ENCODE measurements at regions not wholly inside any gene's neighbourhood (a gene's known extent, or its start where the extent isn't known, plus 50 kb on each side); places are given as distances from the start of the nearest gene placed in this dataset.

GRCh38 chr3:84836961-84837360, 121.8 kb upstream of the CADM2 start:
- TF ChIP-seq CTCF (IDR thresholded peaks at IDR 0.05): no peak
- no peak for TF ChIP-seq POLR2A (IDR thresholded peaks at IDR 0.05)
- H3K27ac ChIP-seq: no peak overlapping the region
- H3K4me3 ChIP-seq: no peak overlapping the region
- H3K36me3 ChIP-seq: no peaks in the 10 kb centered on the region
- H3K9me3 ChIP-seq: no peaks in the 10 kb centered on the region
- no peak for DNase-seq
- H3K27me3 ChIP-seq: no peaks in the 10 kb centered on the region
- intact Hi-C loops (cut with DNase I; ENCODE audit: low total_unique reads): no loop called here
- no peaks in the 10 kb centered on the region for H3K4me1 ChIP-seq

GRCh38 chr3:84877092-84877491, 81.7 kb upstream of the CADM2 start:
- Histone ChIP-seq H3K4me3 (no peak overlapping the region), H3K36me3 (no peaks in the 10 kb centered on the region), H3K9me3 (no peaks in the 10 kb centered on the region), H3K27ac (no peak overlapping the region), H3K4me1 (no peaks in the 10 kb centered on the region), H3K27me3 (no peaks in the 10 kb centered on the region)
- no peak for TF ChIP-seq CTCF (IDR thresholded peaks at IDR 0.05)
- TF ChIP-seq POLR2A (IDR thresholded peaks at IDR 0.05): no peak
- intact Hi-C loops (cut with DNase I; ENCODE audit: low total_unique reads): no loop called here
- no peak for DNase-seq

- TF ChIP-seq CTCF (IDR thresholded peaks at IDR 0.05) (no peak), POLR2A (IDR thresholded peaks at IDR 0.05) (no peak)
- intact Hi-C loops (cut with DNase I; ENCODE audit: low total_unique reads): no loop called here
- DNase-seq: no peak
Measured at GRCh38 chr3:84881288-84881687, 77.5 kb upstream of the CADM2 start.

GRCh38 chr3:84885199-84885882, 73.4 kb upstream of the CADM2 start:
- no peak overlapping the region for H3K27ac ChIP-seq
- H3K36me3 ChIP-seq: no peaks in the 10 kb centered on the region
- H3K27me3 ChIP-seq: no peaks in the 10 kb centered on the region
- H3K4me3 ChIP-seq: no peak overlapping the region
- no peak for DNase-seq
- no peaks in the 10 kb centered on the region for H3K4me1 ChIP-seq
- H3K9me3 ChIP-seq: no peaks in the 10 kb centered on the region
- TF ChIP-seq POLR2A (IDR thresholded peaks at IDR 0.05): no peak
- TF ChIP-seq CTCF (IDR thresholded peaks at IDR 0.05): no peak
- intact Hi-C loops (cut with DNase I; ENCODE audit: low total_unique reads): no loop called here

More at GRCh38 chr3:84881288-84881687, 77.5 kb upstream of the CADM2 start:
- Histone ChIP-seq H3K27ac (no peak overlapping the region), H3K4me1 (no peaks in the 10 kb centered on the region), H3K36me3 (no peaks in the 10 kb centered on the region), H3K27me3 (no peaks in the 10 kb centered on the region), H3K4me3 (no peak overlapping the region), H3K9me3 (no peaks in the 10 kb centered on the region)

- intact Hi-C loops (cut with DNase I; ENCODE audit: low total_unique reads): no loop called here
- Histone ChIP-seq H3K27me3 (no peaks in the 10 kb centered on the region), H3K9me3 (no peaks in the 10 kb centered on the region), H3K4me3 (no peak overlapping the region), H3K4me1 (no peaks in the 10 kb centered on the region), H3K27ac (no peak overlapping the region), H3K36me3 (no peaks in the 10 kb centered on the region)
- DNase-seq: no peak
- no peak for TF ChIP-seq CTCF (IDR thresholded peaks at IDR 0.05)
- no peak for TF ChIP-seq POLR2A (IDR thresholded peaks at IDR 0.05)
Measured at GRCh38 chr3:84891851-84892250, 66.9 kb upstream of the CADM2 start.

Measured in uterus (tissue), 3 donors.